CD4-positive, alpha-beta T cell treated with Interleukin-6 for 4 hours (primary cell): ENCODE measurements at regions not wholly inside any gene's neighbourhood (a gene's known extent, or its start where the extent isn't known, plus 50 kb on each side); places are given as distances from the start of the nearest gene placed in this dataset.

Experiments
- DNase-seq: peaks from one replicate; pipeline ENCODE4 v3.0.0-alpha.2; 2020; ENCODE audit warnings: mixed read lengths

GRCh38 chr4:106671716-106672115, 303.1 kb upstream of the GIMD1 start:
- DNase-seq, result no peak

- DNase-seq, result no peak
These were observed 302.4 kb upstream of the GIMD1 start for GRCh38 chr4:106670976-106671375.

GRCh38 chr4:106659371-106659770, 290.8 kb upstream of the GIMD1 start:
- no peak for DNase-seq

- no peak for DNase-seq
These were observed 283.5 kb upstream of the GIMD1 start for GRCh38 chr4:106652095-106652494.

- no peak for DNase-seq
These were observed 282.1 kb upstream of the GIMD1 start for GRCh38 chr4:106650701-106651100.

GRCh38 chr4:106647451-106647850, 278.9 kb upstream of the GIMD1 start:
- no peak for DNase-seq

- DNase-seq, result no peak
These were observed 260.7 kb upstream of the GIMD1 start for GRCh38 chr4:106629268-106629625.

- DNase-seq, result no peak
These were observed 260.1 kb upstream of the GIMD1 start for GRCh38 chr4:106628586-106629267.

GRCh38 chr4:106627051-106627450, 258.5 kb upstream of the GIMD1 start:
- DNase-seq, result no peak

GRCh38 chr4:106624671-106625070, 256.1 kb upstream of the GIMD1 start:
- no peak for DNase-seq

GRCh38 chr4:106618956-106619355, 250.4 kb upstream of the GIMD1 start:
- DNase-seq, result no peak

GRCh38 chr4:106615961-106616360, 247.4 kb upstream of the GIMD1 start:
- DNase-seq, result no peak

- DNase-seq, result no peak
These were observed 246.9 kb upstream of the GIMD1 start for GRCh38 chr4:106615410-106615945.

- no peak for DNase-seq
These were observed 245.9 kb upstream of the GIMD1 start for GRCh38 chr4:106614441-106614840.

- DNase-seq, result no peak
These were observed 241.3 kb upstream of the GIMD1 start for GRCh38 chr4:106609917-106610316.

- DNase-seq, result no peak
These were observed 239.0 kb upstream of the GIMD1 start for GRCh38 chr4:106607558-106607957.

- DNase-seq, result no peak
These were observed 235.9 kb upstream of the GIMD1 start for GRCh38 chr4:106604319-106605051.

GRCh38 chr4:106603471-106603870, 234.9 kb upstream of the GIMD1 start:
- DNase-seq, result no peak

GRCh38 chr4:106602711-106603110, 234.1 kb upstream of the GIMD1 start:
- DNase-seq, result no peak

GRCh38 chr4:106601519-106601918, 232.9 kb upstream of the GIMD1 start:
- DNase-seq, result no peak

GRCh38 chr4:106595906-106596305, 227.3 kb upstream of the GIMD1 start:
- DNase-seq, result no peak

- DNase-seq, result no peak
These were observed 225.8 kb upstream of the GIMD1 start for GRCh38 chr4:106594291-106594952.

GRCh38 chr4:106588891-106589290, 220.3 kb upstream of the GIMD1 start:
- DNase-seq, result no peak

GRCh38 chr4:106587558-106587957, 219.0 kb upstream of the GIMD1 start:
- no peak for DNase-seq
